ENCODE measurements at regions not wholly inside any gene's neighbourhood (a gene's known extent, or its start where the extent isn't known, plus 50 kb on each side); places are given as distances from the start of the nearest gene placed in this dataset.

DNA sequence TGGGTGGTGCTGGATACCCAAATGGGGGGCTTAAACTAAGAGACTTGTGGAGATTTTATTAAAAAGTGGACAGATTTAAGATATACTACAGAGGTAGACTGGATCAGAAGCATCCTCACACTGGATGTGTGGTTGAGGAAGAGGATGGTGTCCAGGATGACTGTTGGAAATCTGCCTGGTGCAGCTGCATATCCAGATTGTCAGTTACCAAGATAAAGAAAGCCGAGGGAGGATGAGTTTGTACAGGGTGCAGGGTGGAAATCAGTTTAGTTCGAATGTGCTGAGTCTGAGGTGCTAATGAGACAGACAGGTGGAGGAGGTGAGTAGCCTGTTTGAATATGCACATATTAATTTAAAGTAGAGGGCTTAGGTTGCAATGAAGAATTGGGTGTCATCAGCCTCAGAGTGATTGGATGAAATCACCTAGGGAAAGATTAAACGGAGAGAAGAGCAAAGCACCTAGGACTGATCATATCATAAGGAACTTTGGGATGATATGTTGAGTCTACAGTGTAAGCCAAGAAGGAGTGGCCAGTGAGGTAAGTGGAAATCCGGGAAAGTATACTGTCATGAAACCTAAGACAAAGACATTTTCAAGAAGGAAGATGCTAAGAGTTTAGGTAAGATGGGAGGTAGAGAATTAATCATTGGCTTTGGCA, 74.1 kb upstream of the GOLGA8B start (continued):
- no peak for TF ChIP-seq HNRNPK (IDR thresholded peaks at IDR 0.05; ENCODE audit: low read depth, low read length, poor library complexity, severe bottlenecking)
- peak; percentile 15 to 96; a peak in 2 of 4 replicates for TF ChIP-seq HDAC1 (IDR thresholded peaks at IDR 0.05)
- peak; percentile 91 for TF ChIP-seq CBFA2T2 (conservative IDR thresholded peaks at IDR 0.05)
- peak in 1 of 2 experiments; percentile 84; a peak in 2 of 4 replicates for TF ChIP-seq TBL1XR1 (IDR thresholded peaks at IDR 0.05; ENCODE audit: low read length in 2 of 2)
- peak; percentile 61; the same call in 1 of the 2 replicates for TF ChIP-seq STAT5A (IDR thresholded peaks at IDR 0.05; ENCODE audit: borderline replicate concordance, low read length)
- peak; percentile 81 for TF ChIP-seq NFIC (IDR thresholded peaks at IDR 0.05)
- 0 out of 2 replicates have a peak, but pooled peaks have one; percentile 14 for TF ChIP-seq MYC (IDR thresholded peaks at IDR 0.05; ENCODE audit: low read depth, low read length)
- TF ChIP-seq MYC (CRISPR knock-in tag; IDR thresholded peaks at IDR 0.05; ENCODE audit: borderline replicate concordance, low read depth) = no peak
- TF ChIP-seq, protein P1, sequence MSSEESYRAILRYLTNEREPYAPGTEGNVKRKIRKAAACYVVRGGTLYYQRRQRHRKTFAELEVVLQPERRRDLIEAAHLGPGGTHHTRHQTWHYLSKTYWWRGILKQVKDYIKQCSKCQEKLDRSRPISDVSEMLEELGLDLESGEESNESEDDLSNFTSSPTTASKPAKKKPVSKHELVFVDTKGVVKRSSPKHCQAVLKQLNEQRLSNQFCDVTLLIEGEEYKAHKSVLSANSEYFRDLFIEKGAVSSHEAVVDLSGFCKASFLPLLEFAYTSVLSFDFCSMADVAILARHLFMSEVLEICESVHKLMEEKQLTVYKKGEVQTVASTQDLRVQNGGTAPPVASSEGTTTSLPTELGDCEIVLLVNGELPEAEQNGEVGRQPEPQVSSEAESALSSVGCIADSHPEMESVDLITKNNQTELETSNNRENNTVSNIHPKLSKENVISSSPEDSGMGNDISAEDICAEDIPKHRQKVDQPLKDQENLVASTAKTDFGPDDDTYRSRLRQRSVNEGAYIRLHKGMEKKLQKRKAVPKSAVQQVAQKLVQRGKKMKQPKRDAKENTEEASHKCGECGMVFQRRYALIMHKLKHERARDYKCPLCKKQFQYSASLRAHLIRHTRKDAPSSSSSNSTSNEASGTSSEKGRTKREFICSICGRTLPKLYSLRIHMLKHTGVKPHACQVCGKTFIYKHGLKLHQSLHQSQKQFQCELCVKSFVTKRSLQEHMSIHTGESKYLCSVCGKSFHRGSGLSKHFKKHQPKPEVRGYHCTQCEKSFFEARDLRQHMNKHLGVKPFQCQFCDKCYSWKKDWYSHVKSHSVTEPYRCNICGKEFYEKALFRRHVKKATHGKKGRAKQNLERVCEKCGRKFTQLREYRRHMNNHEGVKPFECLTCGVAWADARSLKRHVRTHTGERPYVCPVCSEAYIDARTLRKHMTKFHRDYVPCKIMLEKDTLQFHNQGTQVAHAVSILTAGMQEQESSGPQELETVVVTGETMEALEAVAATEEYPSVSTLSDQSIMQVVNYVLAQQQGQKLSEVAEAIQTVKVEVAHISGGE (CRISPR knock-in tag; IDR thresholded peaks at IDR 0.05) = 0 out of 6 replicates have a peak, but pooled peaks of 1 of the 3 experiments have one; percentile 32
- peak; percentile 83 for TF ChIP-seq ZNF316 (IDR thresholded peaks at IDR 0.05)
- TF ChIP-seq BCOR (IDR thresholded peaks at IDR 0.05) = peak; percentile 62; the same call in 1 of the 2 replicates
- TF ChIP-seq RCOR1 (IDR thresholded peaks at IDR 0.05; ENCODE audit: borderline replicate concordance in 1 of 2, low read depth in 2 of 2, low read length in 2 of 2) = peak; percentile 94 to 98
- TF ChIP-seq BCL6 (CRISPR knock-in tag; IDR thresholded peaks at IDR 0.05) = no peak
- no peak for TF ChIP-seq TAF7 (tag; IDR thresholded peaks at IDR 0.05)
- TF ChIP-seq ZBTB33 (CRISPR knock-in tag; IDR thresholded peaks at IDR 0.05) = no peak
- TF ChIP-seq XRCC3 (IDR thresholded peaks at IDR 0.05) = no peak
- TF ChIP-seq, protein P2, sequence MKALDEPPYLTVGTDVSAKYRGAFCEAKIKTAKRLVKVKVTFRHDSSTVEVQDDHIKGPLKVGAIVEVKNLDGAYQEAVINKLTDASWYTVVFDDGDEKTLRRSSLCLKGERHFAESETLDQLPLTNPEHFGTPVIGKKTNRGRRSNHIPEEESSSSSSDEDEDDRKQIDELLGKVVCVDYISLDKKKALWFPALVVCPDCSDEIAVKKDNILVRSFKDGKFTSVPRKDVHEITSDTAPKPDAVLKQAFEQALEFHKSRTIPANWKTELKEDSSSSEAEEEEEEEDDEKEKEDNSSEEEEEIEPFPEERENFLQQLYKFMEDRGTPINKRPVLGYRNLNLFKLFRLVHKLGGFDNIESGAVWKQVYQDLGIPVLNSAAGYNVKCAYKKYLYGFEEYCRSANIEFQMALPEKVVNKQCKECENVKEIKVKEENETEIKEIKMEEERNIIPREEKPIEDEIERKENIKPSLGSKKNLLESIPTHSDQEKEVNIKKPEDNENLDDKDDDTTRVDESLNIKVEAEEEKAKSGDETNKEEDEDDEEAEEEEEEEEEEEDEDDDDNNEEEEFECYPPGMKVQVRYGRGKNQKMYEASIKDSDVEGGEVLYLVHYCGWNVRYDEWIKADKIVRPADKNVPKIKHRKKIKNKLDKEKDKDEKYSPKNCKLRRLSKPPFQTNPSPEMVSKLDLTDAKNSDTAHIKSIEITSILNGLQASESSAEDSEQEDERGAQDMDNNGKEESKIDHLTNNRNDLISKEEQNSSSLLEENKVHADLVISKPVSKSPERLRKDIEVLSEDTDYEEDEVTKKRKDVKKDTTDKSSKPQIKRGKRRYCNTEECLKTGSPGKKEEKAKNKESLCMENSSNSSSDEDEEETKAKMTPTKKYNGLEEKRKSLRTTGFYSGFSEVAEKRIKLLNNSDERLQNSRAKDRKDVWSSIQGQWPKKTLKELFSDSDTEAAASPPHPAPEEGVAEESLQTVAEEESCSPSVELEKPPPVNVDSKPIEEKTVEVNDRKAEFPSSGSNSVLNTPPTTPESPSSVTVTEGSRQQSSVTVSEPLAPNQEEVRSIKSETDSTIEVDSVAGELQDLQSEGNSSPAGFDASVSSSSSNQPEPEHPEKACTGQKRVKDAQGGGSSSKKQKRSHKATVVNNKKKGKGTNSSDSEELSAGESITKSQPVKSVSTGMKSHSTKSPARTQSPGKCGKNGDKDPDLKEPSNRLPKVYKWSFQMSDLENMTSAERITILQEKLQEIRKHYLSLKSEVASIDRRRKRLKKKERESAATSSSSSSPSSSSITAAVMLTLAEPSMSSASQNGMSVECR (CRISPR knock-in tag; IDR thresholded peaks at IDR 0.05) = 0 out of 2 replicates have a peak, but pooled peaks have one; percentile 33
- TF ChIP-seq PTBP1 (IDR thresholded peaks at IDR 0.05; ENCODE audit: low read depth, low read length) = no peak
- no peak for TF ChIP-seq ZNF23 (CRISPR knock-in tag; IDR thresholded peaks at IDR 0.05)
- peak; percentile 85 for TF ChIP-seq SMARCA4 (IDR thresholded peaks at IDR 0.05)
